Raji (cell line): ENCODE measurements at regions not wholly inside any gene's neighbourhood (a gene's known extent, or its start where the extent isn't known, plus 50 kb on each side); places are given as distances from the start of the nearest gene placed in this dataset.

Source experiments
- POLR2A ChIP-seq: IDR thresholded peaks from 2 replicates; pipeline ENCODE4 v1.6.1; 2011; ENCODE audit warnings: low read depth, low read length, control low read depth; ENCODE audit not compliant: insufficient read depth

DNA sequence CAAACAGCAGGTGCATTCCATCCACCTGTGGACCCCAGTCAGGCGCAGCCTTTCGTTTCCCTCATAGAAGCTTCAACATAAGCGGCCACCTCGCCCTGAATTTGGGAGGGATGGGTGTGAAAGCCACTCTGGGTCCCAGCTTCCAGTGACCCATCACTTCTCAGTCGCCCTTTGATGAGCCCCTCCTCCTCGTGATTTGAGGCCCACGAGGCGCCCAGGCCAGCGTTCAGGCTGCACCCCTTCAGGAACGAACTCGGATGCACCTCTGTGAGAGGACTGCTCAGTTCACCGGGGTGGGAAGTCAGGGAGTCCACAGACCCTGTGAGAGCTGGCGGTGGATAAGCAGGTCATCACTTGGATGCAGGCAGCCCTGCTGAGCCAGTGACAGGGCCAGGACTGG, 1118.2 kb downstream of the BRD1 start:
- no peak for TF ChIP-seq POLR2A

GRCh38 chr22:48708558-48709245, 1119.0 kb downstream of the BRD1 start:
- TF ChIP-seq POLR2A = no peak

- no peak for TF ChIP-seq POLR2A
Observed at GRCh38 chr22:48707763-48708557, 1119.7 kb downstream of the BRD1 start.

- TF ChIP-seq POLR2A = no peak
Observed at GRCh38 chr22:48706934-48707762, 1120.5 kb downstream of the BRD1 start.

DNA sequence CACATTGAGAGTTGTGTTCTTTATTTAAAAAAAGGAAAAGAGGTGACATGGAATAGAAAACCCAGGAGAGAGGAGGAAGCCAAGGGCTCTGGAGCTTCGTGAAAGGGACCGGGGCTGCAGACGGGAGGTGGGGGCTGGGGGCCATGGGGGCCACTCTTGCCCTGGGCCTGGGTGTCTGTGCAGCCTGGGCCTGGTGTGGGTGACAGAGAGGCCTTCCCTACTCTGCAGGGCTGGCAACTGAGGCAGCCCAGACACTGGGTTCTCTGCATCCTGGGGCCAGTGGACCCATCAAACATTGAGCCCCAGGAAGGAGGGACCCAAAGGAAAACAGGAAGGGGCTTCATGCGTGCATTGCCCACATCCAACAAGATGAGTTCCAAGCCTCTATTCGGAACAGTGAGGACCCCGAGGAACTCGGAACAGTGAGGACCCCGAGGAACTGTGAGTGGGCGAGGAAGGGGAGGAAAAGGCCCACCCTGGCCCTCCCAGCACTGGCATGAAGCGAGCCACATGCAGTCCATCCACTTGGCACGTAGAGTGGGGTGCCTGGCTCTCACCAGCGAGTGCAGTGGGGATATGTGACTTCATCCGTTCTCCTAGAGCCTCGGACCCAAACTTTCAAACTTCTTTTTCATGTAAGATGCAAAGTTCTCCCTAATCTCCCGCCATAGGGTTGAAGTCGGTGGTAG, 1121.6 kb downstream of the BRD1 start:
- TF ChIP-seq POLR2A = no peak

GRCh38 chr22:48705159-48705916, 1122.3 kb downstream of the BRD1 start:
- no peak for TF ChIP-seq POLR2A

DNA sequence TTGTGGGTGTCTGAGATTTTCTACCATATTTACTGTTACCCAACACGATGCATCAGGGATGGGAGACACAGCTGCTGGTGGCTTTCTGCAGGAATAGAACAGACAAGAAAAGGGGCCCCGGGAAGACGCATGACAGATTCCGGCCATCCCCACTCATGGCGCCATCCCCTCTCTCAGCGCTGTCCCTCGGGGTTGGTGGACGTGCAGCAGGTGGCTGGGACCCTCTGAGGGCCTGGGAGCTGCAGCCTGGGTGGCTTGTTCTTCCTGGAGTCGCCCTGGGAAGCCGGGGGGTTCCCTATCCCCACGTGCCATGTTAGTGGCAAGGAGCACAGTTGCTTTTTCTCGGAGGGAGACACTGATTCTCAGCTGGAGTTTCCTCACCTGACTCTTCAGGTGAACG, 1123.3 kb downstream of the BRD1 start:
- no peak for TF ChIP-seq POLR2A

- TF ChIP-seq POLR2A = no peak
Observed at GRCh38 chr22:48703265-48703941, 1124.3 kb downstream of the BRD1 start.

GRCh38 chr22:48702573-48703264, 1125.0 kb downstream of the BRD1 start:
- no peak for TF ChIP-seq POLR2A

- no peak for TF ChIP-seq POLR2A
Observed at GRCh38 chr22:48701296-48702030, 1126.2 kb downstream of the BRD1 start.

- TF ChIP-seq POLR2A = no peak
Observed at GRCh38 chr22:48700566-48701295, 1126.9 kb downstream of the BRD1 start.

DNA sequence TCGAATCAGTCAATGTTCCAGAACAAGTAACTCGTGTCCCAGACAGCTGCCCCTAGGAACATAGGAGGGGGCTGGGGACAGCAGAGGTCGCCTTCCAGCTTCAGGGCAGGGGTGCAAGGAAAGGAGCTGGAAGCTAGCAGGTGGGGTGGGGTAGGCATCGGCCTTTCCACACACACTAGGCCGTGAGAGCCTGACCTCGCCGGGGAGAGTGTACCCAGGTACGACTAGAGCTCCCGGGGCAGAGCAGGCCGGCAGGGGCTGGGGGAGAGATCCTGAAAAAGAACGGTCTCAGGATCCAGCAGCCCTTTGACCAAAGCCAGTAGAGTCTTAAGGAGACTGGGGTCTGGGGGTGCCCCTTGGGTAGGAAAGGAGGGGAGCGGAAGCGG, 1127.5 kb downstream of the BRD1 start:
- no peak for TF ChIP-seq POLR2A
